ENCODE measurements at regions not wholly inside any gene's neighbourhood (a gene's known extent, or its start where the extent isn't known, plus 50 kb on each side); places are given as distances from the start of the nearest gene placed in this dataset.

DNA sequence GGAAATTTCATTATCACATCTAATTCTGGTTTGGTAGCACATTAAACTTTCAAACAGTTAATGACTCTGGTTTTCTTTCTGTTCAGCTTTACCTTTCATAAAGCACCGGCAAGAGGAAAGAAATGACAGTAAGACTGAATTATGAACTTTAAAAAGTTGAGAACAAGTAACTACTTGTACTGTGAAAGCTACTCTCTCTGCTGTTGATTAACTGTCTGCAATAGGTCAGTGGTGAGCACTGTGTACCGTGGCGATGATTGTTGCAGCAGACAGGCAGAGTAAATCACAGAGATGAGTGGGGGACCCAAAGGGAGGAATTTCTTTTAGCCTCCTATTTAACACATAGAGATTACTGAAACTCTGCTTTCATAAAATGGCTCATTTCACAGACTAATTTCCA, 74.0 kb upstream of the MEF2C start:
- TF ChIP-seq, protein P1, sequence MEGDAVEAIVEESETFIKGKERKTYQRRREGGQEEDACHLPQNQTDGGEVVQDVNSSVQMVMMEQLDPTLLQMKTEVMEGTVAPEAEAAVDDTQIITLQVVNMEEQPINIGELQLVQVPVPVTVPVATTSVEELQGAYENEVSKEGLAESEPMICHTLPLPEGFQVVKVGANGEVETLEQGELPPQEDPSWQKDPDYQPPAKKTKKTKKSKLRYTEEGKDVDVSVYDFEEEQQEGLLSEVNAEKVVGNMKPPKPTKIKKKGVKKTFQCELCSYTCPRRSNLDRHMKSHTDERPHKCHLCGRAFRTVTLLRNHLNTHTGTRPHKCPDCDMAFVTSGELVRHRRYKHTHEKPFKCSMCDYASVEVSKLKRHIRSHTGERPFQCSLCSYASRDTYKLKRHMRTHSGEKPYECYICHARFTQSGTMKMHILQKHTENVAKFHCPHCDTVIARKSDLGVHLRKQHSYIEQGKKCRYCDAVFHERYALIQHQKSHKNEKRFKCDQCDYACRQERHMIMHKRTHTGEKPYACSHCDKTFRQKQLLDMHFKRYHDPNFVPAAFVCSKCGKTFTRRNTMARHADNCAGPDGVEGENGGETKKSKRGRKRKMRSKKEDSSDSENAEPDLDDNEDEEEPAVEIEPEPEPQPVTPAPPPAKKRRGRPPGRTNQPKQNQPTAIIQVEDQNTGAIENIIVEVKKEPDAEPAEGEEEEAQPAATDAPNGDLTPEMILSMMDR (conservative IDR thresholded peaks at IDR 0.05; ENCODE audit: low read length) = no peak
- TF ChIP-seq EZH2phosphoT487 (IDR thresholded peaks at IDR 0.05; ENCODE audit: borderline replicate concordance, low read depth, low read length) = no peak

All from OCI-LY7 (cell line).